HS-5 (cell line): ENCODE measurements at regions not wholly inside any gene's neighbourhood (a gene's known extent, or its start where the extent isn't known, plus 50 kb on each side); places are given as distances from the start of the nearest gene placed in this dataset.
A peak's percentile ranks its signal among the peaks of the same experiment; 100 is the strongest.

ENCODE experiments used
- DNase-seq: peaks from one replicate; pipeline ENCODE4 v3.0.0-alpha.2; 2012; ENCODE audit warnings: low read depth

DNA sequence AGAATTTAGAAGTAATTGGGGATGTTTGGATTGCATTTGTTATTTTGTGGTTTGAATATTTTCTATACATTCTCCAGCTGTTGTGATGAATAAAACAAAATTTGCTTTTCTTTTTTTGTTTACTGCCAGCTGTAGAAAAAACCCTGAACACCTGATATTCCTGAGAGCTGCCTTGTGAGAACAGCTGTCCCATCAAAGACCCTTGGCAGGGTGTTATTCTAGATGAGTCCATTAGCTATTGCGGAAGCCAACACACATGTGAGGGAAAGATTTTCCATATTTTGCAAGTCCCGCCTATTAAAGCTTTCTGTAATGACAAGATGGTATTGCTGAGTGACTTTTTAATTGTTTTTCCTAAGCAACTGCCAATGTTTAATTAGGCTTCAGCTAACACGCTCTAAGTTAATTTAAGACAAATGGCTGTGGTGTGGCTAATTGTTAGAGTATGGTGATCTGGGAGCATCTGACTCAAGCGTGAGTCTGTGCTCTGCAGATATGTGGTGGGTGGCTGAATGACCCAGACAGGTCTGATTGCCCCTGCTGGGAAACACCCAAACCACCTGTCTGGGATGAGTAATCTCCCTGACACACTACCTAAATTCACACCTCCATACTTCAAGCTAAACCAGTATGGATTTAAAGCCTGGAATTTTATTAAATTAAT lies 86.5 kb upstream of the PRLR start:
- no peak for DNase-seq

DNA sequence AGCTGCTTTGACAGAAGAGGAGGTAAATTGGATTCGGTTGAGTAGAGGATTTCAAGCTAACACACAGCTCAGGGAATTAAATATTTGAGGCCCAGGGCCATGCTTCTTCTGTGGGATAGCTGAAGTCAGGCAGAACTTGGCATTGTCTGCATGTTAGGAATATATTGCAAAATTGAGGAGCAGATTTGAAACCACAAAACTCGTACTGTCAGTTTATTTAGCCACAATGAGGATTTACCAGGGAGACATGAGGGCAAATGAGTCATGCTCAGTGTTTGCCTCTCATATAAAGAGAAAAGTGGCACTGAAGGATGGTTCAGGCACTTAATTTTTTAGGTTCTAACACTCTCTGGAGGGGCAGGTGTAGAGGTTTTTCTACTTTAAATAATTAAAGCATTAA lies 83.0 kb upstream of the PRLR start:
- DNase-seq = peak; percentile 85

GRCh38 chr5:35312267-35312666 lies 82.0 kb upstream of the PRLR start:
- DNase-seq = no peak

GRCh38 chr5:35309365-35310130 lies 79.3 kb upstream of the PRLR start:
- no peak for DNase-seq

DNA sequence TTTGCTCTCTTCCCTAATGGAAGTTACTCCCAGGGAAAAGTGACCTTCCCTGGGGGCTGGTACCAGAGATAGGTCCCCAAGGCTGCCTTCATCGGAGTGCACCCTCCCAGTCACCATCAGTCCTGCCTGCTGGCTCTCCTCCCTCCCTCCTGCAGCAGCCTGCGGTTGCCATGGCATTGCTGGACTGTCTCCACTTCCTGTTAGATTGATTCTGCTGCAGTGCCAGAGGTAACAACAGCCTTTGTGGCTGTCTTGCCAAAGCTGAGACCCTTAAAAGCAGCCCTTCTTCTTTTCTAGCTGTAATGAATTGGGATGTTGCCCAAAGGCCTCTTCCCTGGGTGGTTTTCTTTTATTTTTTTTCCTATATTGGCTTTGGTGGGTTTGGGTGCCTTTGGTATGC lies 78.1 kb upstream of the PRLR start:
- DNase-seq = no peak

DNA sequence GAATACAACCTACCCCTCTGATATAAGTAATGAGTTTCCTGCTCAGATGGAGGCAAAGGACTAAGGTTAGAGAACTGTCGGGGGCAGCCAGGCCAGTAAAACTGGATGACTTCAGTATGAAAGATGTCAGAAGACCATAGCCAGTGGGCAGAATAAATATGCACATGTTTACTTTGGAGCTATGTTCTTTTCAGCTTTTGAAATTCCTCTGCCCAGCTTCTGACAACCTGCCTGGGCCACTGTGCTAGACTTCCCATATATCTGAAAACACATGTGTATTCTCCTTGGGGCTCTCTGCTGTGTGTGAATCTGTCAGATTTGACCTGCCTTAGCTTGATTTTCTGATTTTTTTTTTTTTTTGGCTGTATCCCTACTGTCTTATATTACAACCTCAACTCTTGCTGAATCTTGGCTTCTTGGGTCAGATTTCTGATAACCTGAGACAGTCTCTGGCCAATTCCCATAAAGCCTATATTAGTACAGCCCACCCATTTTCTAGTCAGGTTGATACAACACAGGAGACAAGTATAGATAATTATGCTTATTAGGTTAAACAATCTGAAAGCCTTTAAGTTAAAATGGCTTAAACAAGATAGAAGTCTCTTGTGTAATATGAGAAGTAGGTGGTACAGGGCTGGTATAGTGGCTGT lies 76.6 kb upstream of the PRLR start:
- no peak for DNase-seq

- no peak for DNase-seq
Observed at GRCh38 chr5:35305336-35306020, 75.2 kb upstream of the PRLR start.

DNA sequence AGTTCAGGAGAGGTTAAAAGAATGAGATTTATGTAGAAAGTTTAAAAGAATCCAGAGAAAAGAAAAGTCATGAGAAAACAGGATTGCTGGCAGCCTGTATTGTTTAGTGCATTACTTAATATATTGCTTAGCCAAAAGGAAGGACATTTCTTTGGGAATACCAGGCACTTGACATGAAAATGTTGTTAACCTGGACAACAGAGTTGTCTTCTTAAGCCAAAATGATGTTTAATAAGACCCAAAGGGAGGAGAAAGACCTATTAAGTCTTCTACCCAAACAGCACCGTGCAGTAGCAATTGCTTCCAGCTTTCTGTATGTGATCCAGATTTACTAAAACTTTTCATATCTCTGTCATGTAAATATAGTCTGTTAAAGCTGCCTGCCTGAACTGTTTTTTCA lies 74.0 kb upstream of the PRLR start:
- no peak for DNase-seq

GRCh38 chr5:35303152-35303551 lies 72.9 kb upstream of the PRLR start:
- DNase-seq = no peak

DNA sequence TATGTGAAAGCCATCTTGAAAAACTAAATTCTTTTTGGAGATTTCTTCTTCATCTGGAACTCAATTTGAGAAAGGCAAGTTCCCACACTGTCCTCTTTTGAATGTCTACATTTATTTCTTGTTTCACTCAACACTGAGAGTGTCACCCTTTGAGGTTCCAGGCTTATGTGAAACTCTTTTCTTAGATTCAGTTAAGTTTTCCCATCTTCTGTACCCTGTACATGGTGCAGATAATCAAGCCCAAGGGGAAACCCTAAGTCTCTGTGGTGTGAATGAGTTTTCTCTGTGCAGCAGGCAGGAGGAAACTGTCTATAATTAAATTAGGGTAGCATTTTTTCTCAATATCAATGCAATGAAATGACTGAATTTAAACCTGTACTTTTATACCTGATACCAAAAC lies 72.3 kb upstream of the PRLR start:
- no peak for DNase-seq

DNA sequence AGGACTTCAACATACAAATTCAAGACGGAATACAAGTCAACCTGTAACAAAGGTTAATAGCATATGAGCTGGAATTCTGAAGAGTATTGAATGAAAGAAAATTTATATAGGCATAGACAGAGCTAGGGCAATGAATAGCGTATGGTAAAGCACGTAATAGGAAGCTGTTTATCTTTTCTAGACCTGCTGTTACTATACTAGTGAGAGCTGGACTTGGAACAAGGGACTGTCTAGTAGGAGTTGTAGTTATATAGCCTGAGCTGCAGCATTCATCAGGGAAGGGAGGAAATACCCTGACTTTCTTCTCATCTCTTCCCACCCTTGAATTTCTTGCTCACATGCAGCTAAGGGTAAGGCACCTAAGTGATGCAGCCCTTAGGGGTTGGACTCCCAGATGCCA lies 67.5 kb upstream of the PRLR start:
- DNase-seq = no peak

DNA sequence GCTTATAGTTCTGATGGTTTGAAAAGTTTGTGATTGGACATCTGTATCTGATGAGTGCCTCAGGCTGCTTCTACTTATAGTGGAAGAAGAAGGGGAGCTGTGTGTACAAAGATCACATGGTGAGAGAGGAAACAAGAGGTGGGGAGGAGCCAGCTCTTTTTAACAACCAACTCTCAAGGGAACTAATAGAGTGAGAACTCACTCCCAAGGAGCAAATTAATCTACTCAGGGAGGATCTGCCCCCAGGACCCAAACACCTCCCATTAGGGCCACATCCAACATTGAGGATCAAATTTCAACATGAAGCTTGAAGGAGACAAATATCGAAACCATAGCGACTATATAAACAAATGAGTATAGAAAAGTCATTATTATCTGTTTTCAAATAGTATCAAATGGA lies 64.7 kb upstream of the PRLR start:
- DNase-seq = no peak

GRCh38 chr5:35294017-35294416 lies 63.7 kb upstream of the PRLR start:
- no peak for DNase-seq

DNA sequence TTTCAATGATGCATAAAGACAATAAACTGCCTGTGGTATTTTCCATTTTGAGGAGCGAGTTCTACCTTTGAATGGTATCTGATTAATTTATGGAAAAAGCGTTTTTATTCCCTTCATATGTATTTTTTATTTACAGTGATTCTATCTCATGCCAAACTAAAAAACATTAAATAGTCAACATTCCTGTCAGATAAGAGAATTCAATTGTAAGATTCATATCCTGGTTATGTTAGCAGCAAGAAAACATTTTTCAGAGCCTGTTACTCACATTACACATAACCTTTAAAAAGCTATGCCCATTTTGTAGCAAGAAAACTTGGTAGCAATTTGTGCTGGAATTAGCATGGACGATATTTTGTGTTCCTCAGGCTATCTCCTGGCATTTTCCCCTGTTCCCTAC lies 55.1 kb upstream of the PRLR start:
- DNase-seq = no peak

GRCh38 chr5:35285011-35285410 lies 54.7 kb upstream of the PRLR start:
- peak; percentile 11 for DNase-seq

GRCh38 chr5:35284364-35284763 lies 54.1 kb upstream of the PRLR start:
- no peak for DNase-seq

GRCh38 chr5:35282810-35283209 lies 52.5 kb upstream of the PRLR start:
- DNase-seq = no peak

GRCh38 chr5:35281613-35282012 lies 51.3 kb upstream of the PRLR start:
- no peak for DNase-seq
